Suprapubic skin (tissue), 4 donors: ENCODE measurements at regions not wholly inside any gene's neighbourhood (a gene's known extent, or its start where the extent isn't known, plus 50 kb on each side); places are given as distances from the start of the nearest gene placed in this dataset.

ENCODE experiments used
- DNase-seq, 2 donors: peaks; one replicate each; pipeline ENCODE4 v3.0.0-alpha.2; 2019; ENCODE audit warnings: low spot score in 2 of 2
- H3K27ac ChIP-seq: fragments of 200-600 bp; sonication (generic); one replicate; pipeline ENCODE4 v1.5.1; 2019
- H3K27me3 ChIP-seq: fragments of 200-600 bp; sonication (generic); one replicate; pipeline ENCODE4 v1.5.1; 2019
- H3K36me3 ChIP-seq: fragments of 200-600 bp; sonication (generic); one replicate; pipeline ENCODE4 v1.5.1; 2019
- H3K4me1 ChIP-seq: fragments of 200-600 bp; sonication (generic); one replicate; pipeline ENCODE4 v1.5.1; 2019
- H3K4me3 ChIP-seq: fragments of 200-600 bp; sonication (generic); one replicate; pipeline ENCODE4 v1.5.1; 2019; ENCODE audit warnings: mild to moderate bottlenecking
- H3K9me3 ChIP-seq: fragments of 200-600 bp; sonication (generic); one replicate; pipeline ENCODE4 v1.5.1; 2019
- CTCF ChIP-seq, 2 donors: fragments of 200-600 bp in 1 of 2; fragments of 450-650 bp in 1 of 2; sonication (generic) in 1 of 2; IDR thresholded peaks; one replicate each; pipeline ENCODE4 v1.5.1; 2016 to 2019; ENCODE audit warnings: antibody characterized with exemption in 2 of 2, mild to moderate bottlenecking in 1 of 2, moderate library complexity in 1 of 2
- EP300 ChIP-seq: sonication (generic); formaldehyde crosslinking; IDR thresholded peaks from one replicate; pipeline ENCODE4 v1.6.1; 2017; ENCODE audit warnings: antibody characterized with exemption
- POLR2A ChIP-seq, 2 donors: fragments of 450-650 bp; IDR thresholded peaks; one replicate each; pipeline ENCODE4 v1.6.1; 2017; ENCODE audit warnings: antibody characterized with exemption in 2 of 2, mild to moderate bottlenecking in 2 of 2, moderate library complexity in 2 of 2
- POLR2AphosphoS5 ChIP-seq, 3 donors: sonication (generic); formaldehyde crosslinking; IDR thresholded peaks; one replicate each; pipeline ENCODE4 v1.6.1; 2017; ENCODE audit warnings: antibody characterized with exemption in 3 of 3
- WGBS: methylation state at CpG from one replicate; pipeline ENCODE4 v1.1.5; 2018; 5-methylcytosine and 5-hydroxymethylcytosine counted together

GRCh38 chr3:43883729-43884396 is 193.1 kb downstream of the ABHD5 start:
- no peak for TF ChIP-seq EP300
- no peak for TF ChIP-seq POLR2AphosphoS5 (IDR thresholded peaks at IDR 0.05)
- TF ChIP-seq CTCF (IDR thresholded peaks at IDR 0.05): no peak
- no peak for TF ChIP-seq POLR2A (IDR thresholded peaks at IDR 0.05)
- WGBS: 54% methylated on average over 4 of the region's 10 CpGs
- Histone ChIP-seq H3K27me3 (no peaks in the 10 kb centered on the region), H3K4me3 (no peak overlapping the region), H3K4me1 (peaks cover 4% of the 10 kb centered on the region), H3K36me3 (no peaks in the 10 kb centered on the region), H3K27ac (no peak overlapping the region), H3K9me3 (no peaks in the 10 kb centered on the region)
- no peak for DNase-seq

- Histone ChIP-seq H3K9me3 (no peaks in the 10 kb centered on the region), H3K27me3 (no peaks in the 10 kb centered on the region), H3K4me1 (peaks cover 4% of the 10 kb centered on the region), H3K36me3 (no peaks in the 10 kb centered on the region), H3K27ac (no peak overlapping the region), H3K4me3 (no peak overlapping the region)
- TF ChIP-seq EP300 (no peak), POLR2AphosphoS5 (IDR thresholded peaks at IDR 0.05) (no peak), CTCF (IDR thresholded peaks at IDR 0.05) (no peak), POLR2A (IDR thresholded peaks at IDR 0.05) (no peak)
- 93% methylated on average over 7 of the region's 7 CpGs for WGBS
- no peak for DNase-seq
These were observed 193.8 kb downstream of the ABHD5 start for GRCh38 chr3:43884581-43884980.

GRCh38 chr3:43885908-43886618 is 195.3 kb downstream of the ABHD5 start:
- H3K27ac ChIP-seq: no peak overlapping the region

GRCh38 chr3:43892061-43892460 is 201.3 kb downstream of the ABHD5 start:
- peaks cover 23% of the 10 kb centered on the region for H3K4me1 ChIP-seq
- H3K36me3 ChIP-seq: no peaks in the 10 kb centered on the region
- H3K27me3 ChIP-seq: peaks cover 2% of the 10 kb centered on the region
- no peak for DNase-seq
- no peak overlapping the region for H3K27ac ChIP-seq
- TF ChIP-seq POLR2AphosphoS5 (IDR thresholded peaks at IDR 0.05): no peak
- TF ChIP-seq EP300: no peak
- no peak for TF ChIP-seq POLR2A (IDR thresholded peaks at IDR 0.05)
- TF ChIP-seq CTCF (IDR thresholded peaks at IDR 0.05): no peak
- H3K9me3 ChIP-seq: no peaks in the 10 kb centered on the region
- WGBS: 55% methylated on average over 6 of the region's 6 CpGs
- H3K4me3 ChIP-seq: no peak overlapping the region

More at GRCh38 chr3:43885908-43886618, 195.3 kb downstream of the ABHD5 start:
- no peaks in the 10 kb centered on the region for H3K9me3 ChIP-seq
- H3K4me3 ChIP-seq: no peak overlapping the region
- DNase-seq: no peak
- 75% methylated on average over 3 of the region's 3 CpGs for WGBS
- no peaks in the 10 kb centered on the region for H3K27me3 ChIP-seq
- no peaks in the 10 kb centered on the region for H3K36me3 ChIP-seq
- TF ChIP-seq POLR2A (IDR thresholded peaks at IDR 0.05): no peak
- TF ChIP-seq POLR2AphosphoS5 (IDR thresholded peaks at IDR 0.05): no peak
- TF ChIP-seq CTCF (IDR thresholded peaks at IDR 0.05): no peak
- no peak for TF ChIP-seq EP300
- H3K4me1 ChIP-seq: peaks cover 4% of the 10 kb centered on the region

- Histone ChIP-seq H3K9me3 (no peaks in the 10 kb centered on the region), H3K27me3 (peaks cover 2% of the 10 kb centered on the region), H3K4me3 (no peak overlapping the region), H3K4me1 (peaks cover 23% of the 10 kb centered on the region), H3K36me3 (no peaks in the 10 kb centered on the region), H3K27ac (no peak overlapping the region)
- TF ChIP-seq POLR2AphosphoS5 (IDR thresholded peaks at IDR 0.05) (no peak), EP300 (no peak), CTCF (IDR thresholded peaks at IDR 0.05) (no peak), POLR2A (IDR thresholded peaks at IDR 0.05) (no peak)
- DNase-seq: no peak
- WGBS: 11% methylated on average over 7 of the region's 7 CpGs
These were observed 201.8 kb downstream of the ABHD5 start for GRCh38 chr3:43892526-43892925.
